GM12878 (cell line): ENCODE measurements at regions not wholly inside any gene's neighbourhood (a gene's known extent, or its start where the extent isn't known, plus 50 kb on each side); places are given as distances from the start of the nearest gene placed in this dataset.

Experiments used
- CBX5 ChIP-seq: sonication (generic); IDR thresholded peaks from 2 replicates; pipeline ENCODE4 v1.6.1; 2016; ENCODE audit warnings: low read depth, moderate library complexity, mild to moderate bottlenecking, inconsistent platforms
- NFYB ChIP-seq: IDR thresholded peaks from 2 replicates; pipeline ENCODE4 v1.6.1; 2011; ENCODE audit warnings: low read depth, mild to moderate bottlenecking, low read length, improper control_type of control experiment, moderate library complexity; ENCODE audit not compliant: insufficient read depth
- TF ChIP-seq, protein P1 (sequence below): fragments of 450-650 bp; IDR thresholded peaks from 2 replicates; pipeline ENCODE4 v1.6.1; 2018; ENCODE audit warnings: borderline replicate concordance, mild to moderate bottlenecking; ENCODE audit not compliant: partially characterized antibody

DNA sequence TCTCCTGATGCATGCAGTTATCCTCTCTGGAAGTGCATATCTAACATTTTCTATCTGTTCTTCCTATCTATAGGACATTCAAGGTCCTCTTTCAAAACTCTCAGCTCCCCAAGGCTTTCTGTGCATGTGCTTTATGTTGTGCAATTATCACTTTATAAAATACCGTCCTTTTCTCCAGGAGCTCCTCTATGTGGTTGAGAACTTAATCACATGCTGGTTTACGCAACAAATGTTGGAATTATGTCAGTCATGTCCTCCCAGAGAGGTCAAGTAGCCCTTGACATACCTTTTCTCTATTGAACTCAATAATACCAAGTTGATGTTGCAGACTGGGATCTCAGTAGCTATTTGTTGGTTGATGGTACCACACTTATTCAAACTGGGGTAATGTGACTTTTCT lies 388.4 kb downstream of the BTBD3 start:
- TF ChIP-seq CBX5 (no peak), NFYB (no peak)
- TF ChIP-seq, protein P1, sequence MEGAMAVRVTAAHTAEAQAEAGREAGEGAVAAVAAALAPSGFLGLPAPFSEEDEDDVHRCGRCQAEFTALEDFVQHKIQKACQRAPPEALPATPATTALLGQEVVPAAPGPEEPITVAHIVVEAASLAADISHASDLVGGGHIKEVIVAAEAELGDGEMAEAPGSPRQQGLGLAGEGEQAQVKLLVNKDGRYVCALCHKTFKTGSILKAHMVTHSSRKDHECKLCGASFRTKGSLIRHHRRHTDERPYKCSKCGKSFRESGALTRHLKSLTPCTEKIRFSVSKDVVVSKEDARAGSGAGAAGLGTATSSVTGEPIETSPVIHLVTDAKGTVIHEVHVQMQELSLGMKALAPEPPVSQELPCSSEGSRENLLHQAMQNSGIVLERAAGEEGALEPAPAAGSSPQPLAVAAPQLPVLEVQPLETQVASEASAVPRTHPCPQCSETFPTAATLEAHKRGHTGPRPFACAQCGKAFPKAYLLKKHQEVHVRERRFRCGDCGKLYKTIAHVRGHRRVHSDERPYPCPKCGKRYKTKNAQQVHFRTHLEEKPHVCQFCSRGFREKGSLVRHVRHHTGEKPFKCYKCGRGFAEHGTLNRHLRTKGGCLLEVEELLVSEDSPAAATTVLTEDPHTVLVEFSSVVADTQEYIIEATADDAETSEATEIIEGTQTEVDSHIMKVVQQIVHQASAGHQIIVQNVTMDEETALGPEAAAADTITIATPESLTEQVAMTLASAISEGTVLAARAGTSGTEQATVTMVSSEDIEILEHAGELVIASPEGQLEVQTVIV, result no peak
